Body of pancreas (tissue), 4 donors: ENCODE measurements at regions not wholly inside any gene's neighbourhood (a gene's known extent, or its start where the extent isn't known, plus 50 kb on each side); places are given as distances from the start of the nearest gene placed in this dataset.

Experiments
- POLR2A ChIP-seq, 3 donors: fragments of 450-650 bp; IDR thresholded peaks; one replicate each; pipeline ENCODE4 v1.6.1; 2016; ENCODE audit warnings: antibody characterized with exemption in 3 of 3, mild to moderate bottlenecking in 2 of 3
- TF ChIP-seq, protein P1 (sequence below), 7 experiments: fragments of 450-650 bp in 4 of 7; fragments of 200-600 bp in 3 of 7; sonication (generic) in 3 of 7; IDR thresholded peaks; one replicate each; pipeline ENCODE4 v1.5.1; 2016 to 2019; ENCODE audit warnings: antibody characterized with exemption in 7 of 7

DNA sequence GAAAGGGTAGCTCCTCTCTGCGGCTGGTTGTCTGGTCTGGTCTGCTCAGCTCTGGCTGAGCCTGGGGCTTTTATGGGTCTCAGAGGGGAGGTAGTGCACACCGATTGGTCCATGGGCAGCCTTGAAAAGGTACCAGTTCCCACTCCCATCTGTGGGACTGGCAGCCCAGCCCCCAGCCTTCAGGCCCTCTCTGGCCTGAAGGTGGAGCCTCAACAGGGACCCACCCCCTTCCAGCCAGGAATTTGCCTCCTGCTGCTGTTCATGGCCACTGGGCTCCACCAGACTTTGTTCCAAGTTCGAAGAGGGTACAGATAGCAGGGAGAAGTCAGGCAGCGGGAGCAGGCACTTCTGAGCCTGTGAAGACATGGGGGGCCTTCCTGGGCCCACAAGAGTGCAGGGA lies 165.3 kb upstream of the SLC27A6 start:
- TF ChIP-seq, protein P1, sequence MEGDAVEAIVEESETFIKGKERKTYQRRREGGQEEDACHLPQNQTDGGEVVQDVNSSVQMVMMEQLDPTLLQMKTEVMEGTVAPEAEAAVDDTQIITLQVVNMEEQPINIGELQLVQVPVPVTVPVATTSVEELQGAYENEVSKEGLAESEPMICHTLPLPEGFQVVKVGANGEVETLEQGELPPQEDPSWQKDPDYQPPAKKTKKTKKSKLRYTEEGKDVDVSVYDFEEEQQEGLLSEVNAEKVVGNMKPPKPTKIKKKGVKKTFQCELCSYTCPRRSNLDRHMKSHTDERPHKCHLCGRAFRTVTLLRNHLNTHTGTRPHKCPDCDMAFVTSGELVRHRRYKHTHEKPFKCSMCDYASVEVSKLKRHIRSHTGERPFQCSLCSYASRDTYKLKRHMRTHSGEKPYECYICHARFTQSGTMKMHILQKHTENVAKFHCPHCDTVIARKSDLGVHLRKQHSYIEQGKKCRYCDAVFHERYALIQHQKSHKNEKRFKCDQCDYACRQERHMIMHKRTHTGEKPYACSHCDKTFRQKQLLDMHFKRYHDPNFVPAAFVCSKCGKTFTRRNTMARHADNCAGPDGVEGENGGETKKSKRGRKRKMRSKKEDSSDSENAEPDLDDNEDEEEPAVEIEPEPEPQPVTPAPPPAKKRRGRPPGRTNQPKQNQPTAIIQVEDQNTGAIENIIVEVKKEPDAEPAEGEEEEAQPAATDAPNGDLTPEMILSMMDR (IDR thresholded peaks at IDR 0.05), result no peak
- no peak for TF ChIP-seq POLR2A (IDR thresholded peaks at IDR 0.05)
